DND-41 (cell line): ENCODE measurements at regions not wholly inside any gene's neighbourhood (a gene's known extent, or its start where the extent isn't known, plus 50 kb on each side); places are given as distances from the start of the nearest gene placed in this dataset.

ENCODE experiments used
- ATAC-seq: fragments of 200-7000 bp; cut with Tn5 transposase; 3 replicates; pipeline ENCODE4 v1.9.1; 2021; ENCODE audit warnings: low read depth; ENCODE audit not compliant: insufficient read depth
- DNase-seq: peaks from one replicate; pipeline ENCODE4 v3.0.0-alpha.2; 2020
- H2AFZ ChIP-seq: 2 replicates; pipeline ENCODE4 v1.6.0; 2012; ENCODE audit warnings: low read depth, low read length
- H3K27ac ChIP-seq: 2 replicates; pipeline ENCODE4 v1.5.1; 2012; ENCODE audit warnings: low read length, inconsistent platforms
- H3K27me3 ChIP-seq: fragments of 200-600 bp; sonication (generic); 2 replicates; pipeline ENCODE4 v1.6.0; 2012; ENCODE audit warnings: low read length, mild to moderate bottlenecking, inconsistent platforms; ENCODE audit not compliant: insufficient read depth, poor library complexity
- H3K36me3 ChIP-seq: 2 replicates; pipeline ENCODE4 v1.5.1; 2012; ENCODE audit warnings: low read length, inconsistent platforms; ENCODE audit not compliant: insufficient read depth
- H3K4me1 ChIP-seq: 2 replicates; pipeline ENCODE4 v1.5.1; 2012; ENCODE audit warnings: mild to moderate bottlenecking, low read length; ENCODE audit not compliant: insufficient read depth
- H3K4me2 ChIP-seq: 2 replicates; pipeline ENCODE4 v1.6.0; 2012; ENCODE audit warnings: mild to moderate bottlenecking, moderate library complexity, low read length, inconsistent platforms; ENCODE audit not compliant: insufficient read depth
- H3K4me3 ChIP-seq, 2 experiments: fragments of 200-600 bp in 1 of 2; shearing (Covaris generic) in 1 of 2; 2 replicates each; pipeline ENCODE4 v1.5.1; 2012 to 2016; ENCODE audit warnings: inconsistent platforms in 2 of 2, low read length in 2 of 2, mild to moderate bottlenecking in 2 of 2, low read depth in 1 of 2, moderate library complexity in 1 of 2
- H3K79me2 ChIP-seq: 2 replicates; pipeline ENCODE4 v1.6.0; 2012; ENCODE audit warnings: low read length, inconsistent platforms; ENCODE audit not compliant: insufficient read depth
- H3K9ac ChIP-seq: 2 replicates; pipeline ENCODE4 v1.6.0; 2012; ENCODE audit warnings: low read depth, mild to moderate bottlenecking, inconsistent platforms, low read length, moderate library complexity
- H3K9me3 ChIP-seq: 2 replicates; pipeline ENCODE4 v1.5.1; 2012; ENCODE audit warnings: low read length, moderate library complexity, mild to moderate bottlenecking, inconsistent platforms; ENCODE audit not compliant: insufficient read depth, severe bottlenecking
- H4K20me1 ChIP-seq: 2 replicates; pipeline ENCODE4 v1.6.0; 2012; ENCODE audit warnings: low read length; ENCODE audit not compliant: insufficient read depth
- EZH2 ChIP-seq: IDR thresholded peaks from 3 replicates; pipeline ENCODE4 v1.6.1; 2012; ENCODE audit warnings: borderline replicate concordance, low read depth, mild to moderate bottlenecking, moderate library complexity, low read length, inconsistent platforms; ENCODE audit not compliant: severe bottlenecking
- TF ChIP-seq, protein P1 (sequence below): IDR thresholded peaks from 2 replicates; pipeline ENCODE4 v1.5.1; 2012; ENCODE audit warnings: borderline replicate concordance, low read length, moderate library complexity, mild to moderate bottlenecking; ENCODE audit not compliant: poor library complexity, severe bottlenecking; ENCODE audit errors: extremely low read depth

DNA sequence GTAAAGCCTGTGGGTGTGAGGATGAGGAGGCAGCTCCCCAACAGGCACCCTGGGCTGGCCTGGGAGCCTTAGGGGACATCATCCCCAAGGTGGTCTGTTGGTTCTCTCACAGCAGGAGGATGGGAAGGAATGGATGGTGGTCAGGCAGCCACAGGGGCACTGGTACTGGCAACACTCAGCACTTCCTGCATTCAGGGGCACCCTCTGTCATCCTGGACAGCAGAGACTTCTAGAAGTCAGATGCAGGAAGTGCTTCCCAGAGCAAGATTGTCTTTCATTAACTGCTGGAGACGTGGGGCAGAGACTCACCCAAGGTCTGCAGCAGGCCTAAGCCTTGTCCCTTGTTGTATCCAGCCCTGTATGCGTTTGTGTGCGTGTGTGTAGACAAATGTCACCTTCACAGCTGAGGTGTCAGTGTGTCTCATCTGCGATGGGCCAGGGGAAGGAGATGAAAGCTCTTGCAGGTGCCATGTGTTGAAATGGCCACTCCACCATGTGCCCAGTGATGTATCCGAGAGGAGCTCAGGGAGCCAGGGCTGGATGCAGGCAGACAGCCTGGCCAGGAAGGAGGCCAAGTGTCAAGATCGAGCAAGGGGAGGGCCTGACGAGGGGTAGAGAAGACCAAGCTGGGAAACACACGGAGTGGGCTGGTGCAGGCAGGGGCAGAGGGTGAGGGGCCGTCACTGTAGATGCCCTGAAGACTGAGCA is 85.1 kb downstream of the PITPNM2 start:
- Histone ChIP-seq H3K27ac (no peak overlapping the region), H3K4me2 (no peak overlapping the region)
- DNase-seq = no peak

DNA sequence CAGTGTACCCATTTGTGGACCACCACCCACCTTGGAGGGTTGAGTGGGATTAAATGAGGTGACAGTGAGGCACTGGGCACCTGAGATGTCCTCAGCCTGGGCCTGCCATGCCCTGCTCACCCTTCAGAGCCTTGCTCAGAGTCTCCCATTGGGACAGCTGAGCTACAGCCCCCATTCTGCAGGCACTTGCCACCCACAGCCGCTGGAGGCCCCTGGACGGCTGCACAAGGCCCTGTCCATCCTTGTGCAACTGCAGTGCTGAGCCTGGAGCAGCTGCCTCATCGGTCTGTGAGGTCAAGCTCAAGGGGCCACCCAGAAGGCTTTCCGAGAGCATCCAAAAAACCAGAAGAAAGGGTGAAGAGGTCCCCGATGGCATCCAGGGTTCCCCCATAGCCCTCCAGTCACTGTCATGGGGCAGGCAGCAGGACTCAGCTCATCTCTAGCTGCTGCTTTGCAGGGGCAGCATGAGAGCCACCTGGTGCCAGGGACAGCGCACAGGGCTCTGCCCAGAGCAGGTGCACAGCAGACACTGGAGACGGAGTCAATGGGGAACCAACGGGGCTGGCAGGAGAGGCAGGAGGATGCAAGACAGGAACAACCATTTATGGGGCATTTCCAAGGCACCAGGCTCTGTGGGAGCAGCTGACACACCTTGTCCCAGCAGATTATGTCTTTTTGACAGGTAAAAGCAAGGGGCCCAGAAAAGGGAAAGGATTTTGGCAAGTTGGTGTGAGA is 84.6 kb downstream of the ARL6IP4 start:
- Histone ChIP-seq H3K4me1 (no peaks in the 10 kb centered on the region), H4K20me1 (no peaks in the 10 kb centered on the region; the same call in 1 of the 2 replicates), H3K36me3 (no peaks in the 10 kb centered on the region), H2AFZ (no peak overlapping the region), H3K79me2 (no peaks in the 10 kb centered on the region), H3K4me2 (no peak overlapping the region), H3K9ac (no peak overlapping the region), H3K27ac (no peak overlapping the region), H3K27me3 (peaks cover under 1% of the 10 kb centered on the region), H3K4me3 (no peak overlapping the region), H3K9me3 (no peaks in the 10 kb centered on the region)
- ATAC-seq (no peak; the same call in 2 of the 3 replicates), DNase-seq (no peak)
- TF ChIP-seq, protein P1, sequence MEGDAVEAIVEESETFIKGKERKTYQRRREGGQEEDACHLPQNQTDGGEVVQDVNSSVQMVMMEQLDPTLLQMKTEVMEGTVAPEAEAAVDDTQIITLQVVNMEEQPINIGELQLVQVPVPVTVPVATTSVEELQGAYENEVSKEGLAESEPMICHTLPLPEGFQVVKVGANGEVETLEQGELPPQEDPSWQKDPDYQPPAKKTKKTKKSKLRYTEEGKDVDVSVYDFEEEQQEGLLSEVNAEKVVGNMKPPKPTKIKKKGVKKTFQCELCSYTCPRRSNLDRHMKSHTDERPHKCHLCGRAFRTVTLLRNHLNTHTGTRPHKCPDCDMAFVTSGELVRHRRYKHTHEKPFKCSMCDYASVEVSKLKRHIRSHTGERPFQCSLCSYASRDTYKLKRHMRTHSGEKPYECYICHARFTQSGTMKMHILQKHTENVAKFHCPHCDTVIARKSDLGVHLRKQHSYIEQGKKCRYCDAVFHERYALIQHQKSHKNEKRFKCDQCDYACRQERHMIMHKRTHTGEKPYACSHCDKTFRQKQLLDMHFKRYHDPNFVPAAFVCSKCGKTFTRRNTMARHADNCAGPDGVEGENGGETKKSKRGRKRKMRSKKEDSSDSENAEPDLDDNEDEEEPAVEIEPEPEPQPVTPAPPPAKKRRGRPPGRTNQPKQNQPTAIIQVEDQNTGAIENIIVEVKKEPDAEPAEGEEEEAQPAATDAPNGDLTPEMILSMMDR = no peak

More for the DNA sequence above, 85.1 kb downstream of the PITPNM2 start:
- H4K20me1 ChIP-seq = no peaks in the 10 kb centered on the region; the same call in 1 of the 2 replicates
- no peaks in the 10 kb centered on the region for H3K9me3 ChIP-seq
- no peaks in the 10 kb centered on the region for H3K4me1 ChIP-seq
- H3K27me3 ChIP-seq = peaks cover 3% of the 10 kb centered on the region
- TF ChIP-seq EZH2 = no peak
- TF ChIP-seq, protein P1 = no peak
- ATAC-seq = no peak; the same call in 2 of the 3 replicates
- no peaks in the 10 kb centered on the region for H3K36me3 ChIP-seq
- no peak overlapping the region for H2AFZ ChIP-seq
- H3K9ac ChIP-seq = no peak overlapping the region
- H3K79me2 ChIP-seq = no peaks in the 10 kb centered on the region
- H3K4me3 ChIP-seq = no peak overlapping the region

DNA sequence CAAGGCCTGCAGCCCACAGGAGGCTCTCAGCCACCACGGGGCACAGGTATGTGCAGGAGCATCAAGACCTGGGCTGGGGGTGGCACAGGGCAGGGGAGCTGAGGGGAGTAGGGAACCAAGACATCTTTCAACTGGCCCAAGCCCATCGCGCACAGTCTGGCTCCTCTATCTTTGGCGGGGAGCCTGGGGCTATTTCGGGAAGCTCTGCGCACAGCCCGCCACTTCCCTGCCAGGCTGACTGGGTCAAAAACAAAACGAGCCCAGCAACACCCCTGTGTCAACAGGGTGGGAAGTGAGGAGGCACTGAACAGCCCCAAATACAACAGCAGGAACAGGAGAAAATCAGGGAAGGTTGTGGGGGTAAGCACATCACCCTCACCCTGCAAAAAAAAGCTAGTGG is 83.9 kb downstream of the ARL6IP4 start:
- Histone ChIP-seq H3K4me3 (no peak overlapping the region), H3K27me3 (no peaks in the 10 kb centered on the region), H3K4me2 (no peak overlapping the region), H3K9me3 (no peaks in the 10 kb centered on the region), H3K79me2 (no peaks in the 10 kb centered on the region), H3K27ac (no peak overlapping the region), H3K36me3 (no peaks in the 10 kb centered on the region), H3K9ac (no peak overlapping the region), H3K4me1 (no peaks in the 10 kb centered on the region), H4K20me1 (no peaks in the 10 kb centered on the region; the same call in 1 of the 2 replicates), H2AFZ (no peak overlapping the region)
- no peak for DNase-seq
- no peak for ATAC-seq
- TF ChIP-seq, protein P1 = no peak
- TF ChIP-seq EZH2 = no peak
